IMR-90 (cell line): ENCODE measurements at regions not wholly inside any gene's neighbourhood (a gene's known extent, or its start where the extent isn't known, plus 50 kb on each side); places are given as distances from the start of the nearest gene placed in this dataset.
A peak's percentile ranks its signal among the peaks of the same experiment; 100 is the strongest.

Experiments used
- ATAC-seq: fragments of 200-7000 bp; cut with Tn5 transposase; 2 replicates; pipeline ENCODE4 v1.9.1; 2020; ENCODE audit warnings: low read depth, mild to moderate bottlenecking, moderate library complexity
- BruUV-seq: library from RNA; stranded (reverse); fragments of 400-500 nt; replicated peaks from 2 replicates; lab custom pipeline; 2021; lab: Mats Ljungman, UMichigan
- CTCF ChIA-PET: fragments of 300-600 bp; formaldehyde crosslinking; extraction: SDS; loops from one replicate; lab custom pipeline; 2021; ENCODE audit warnings: antibody characterized with exemption; lab: Yijun Ruan, JAX
- POLR2A ChIA-PET: fragments of 300-600 bp; sonication (Branson Sonifier 250); formaldehyde crosslinking; loops from one replicate; lab custom pipeline; 2022; ENCODE audit warnings: antibody characterized with exemption; ENCODE audit not compliant: unreplicated experiment; lab: Charles Lee
- DNase-seq: peaks from one replicate; pipeline ENCODE4 v3.0.0; 2013
- H2AFZ ChIP-seq: replicated peaks from 2 replicates; pipeline ENCODE3; 2013; ENCODE audit warnings: low read length, mild to moderate bottlenecking; ENCODE audit not compliant: poor library complexity
- H2AK5ac ChIP-seq: 2 replicates; pipeline ENCODE4 v1.6.1; 2013; ENCODE audit warnings: low read depth, low read length, inconsistent platforms
- H2AK9ac ChIP-seq: replicated peaks from 2 replicates; pipeline ENCODE3; 2013; ENCODE audit warnings: mild to moderate bottlenecking, low read depth, low read length, moderate library complexity; ENCODE audit not compliant: poor library complexity
- H2BK120ac ChIP-seq: 2 replicates; pipeline ENCODE4 v1.6.1; 2013; ENCODE audit warnings: low read depth, low read length, inconsistent platforms
- H2BK15ac ChIP-seq: 3 replicates; pipeline ENCODE4 v1.6.1; 2013; ENCODE audit warnings: low read depth, low read length, inconsistent platforms
- H2BK20ac ChIP-seq: 2 replicates; pipeline ENCODE4 v1.6.1; 2013; ENCODE audit warnings: low read depth, mild to moderate bottlenecking, inconsistent platforms, low read length, moderate library complexity
- H2BK5ac ChIP-seq: 2 replicates; pipeline ENCODE4 v1.6.1; 2013; ENCODE audit warnings: mild to moderate bottlenecking, low read depth, low read length, inconsistent platforms; ENCODE audit not compliant: poor library complexity, severe bottlenecking
- H3K14ac ChIP-seq: replicated peaks from 2 replicates; pipeline ENCODE4 v1.6.1; 2013; ENCODE audit warnings: low read depth, low read length, inconsistent platforms
- H3K18ac ChIP-seq: 2 replicates; pipeline ENCODE4 v1.6.1; 2013; ENCODE audit warnings: low read depth, low read length, control low read depth
- H3K23ac ChIP-seq: 2 replicates; pipeline ENCODE4 v1.6.1; 2013; ENCODE audit warnings: low read depth, low read length, inconsistent platforms
- H3K27ac ChIP-seq: 2 replicates; pipeline ENCODE4 v1.5.1; 2013; ENCODE audit warnings: mild to moderate bottlenecking, control low read depth, low read length; ENCODE audit not compliant: insufficient read depth
- H3K27me3 ChIP-seq: 2 replicates; pipeline ENCODE4 v1.6.1; 2013; ENCODE audit warnings: low read length; ENCODE audit not compliant: control insufficient read depth, insufficient read depth
- H3K36me3 ChIP-seq: 2 replicates; pipeline ENCODE4 v1.6.1; 2013; ENCODE audit warnings: low read length, mixed read lengths; ENCODE audit not compliant: control insufficient read depth, insufficient read depth
- H3K4ac ChIP-seq: 2 replicates; pipeline ENCODE4 v1.6.1; 2013; ENCODE audit warnings: low read depth, low read length, inconsistent platforms
- H3K4me1 ChIP-seq: 2 replicates; pipeline ENCODE4 v1.6.1; 2013; ENCODE audit warnings: low read length, mixed read lengths; ENCODE audit not compliant: control insufficient read depth, insufficient read depth
- H3K4me2 ChIP-seq: 2 replicates; pipeline ENCODE4 v1.6.1; 2013; ENCODE audit warnings: low read depth, mild to moderate bottlenecking, control low read depth, low read length, moderate library complexity
- H3K4me3 ChIP-seq: 2 replicates; pipeline ENCODE4 v1.5.1; 2013; ENCODE audit warnings: low read depth, mild to moderate bottlenecking, control low read depth, low read length, moderate library complexity; ENCODE audit not compliant: insufficient read depth
- H3K56ac ChIP-seq: 2 replicates; pipeline ENCODE4 v1.6.1; 2013; ENCODE audit warnings: low read length, inconsistent platforms; ENCODE audit not compliant: insufficient read depth; ENCODE audit errors: extremely low read depth
- H3K79me1 ChIP-seq, 2 experiments: 2 replicates each; pipeline ENCODE4 v1.6.1; 2013; ENCODE audit warnings: low read length in 2 of 2, inconsistent platforms in 1 of 2, low read depth in 1 of 2
- H3K9ac ChIP-seq: 2 replicates; pipeline ENCODE4 v1.6.1; 2013; ENCODE audit warnings: low read depth, low read length, control low read depth
- H3K9me1 ChIP-seq: 2 replicates; pipeline ENCODE4 v1.6.1; 2013; ENCODE audit warnings: low read length, inconsistent platforms; ENCODE audit not compliant: insufficient read depth
- H3K9me3 ChIP-seq: 2 replicates; pipeline ENCODE4 v1.6.1; 2013; ENCODE audit warnings: low read length; ENCODE audit not compliant: control insufficient read depth, insufficient read depth
- H4K20me1 ChIP-seq: 2 replicates; pipeline ENCODE4 v1.6.1; 2013; ENCODE audit warnings: low read length, inconsistent platforms; ENCODE audit not compliant: insufficient read depth
- H4K5ac ChIP-seq: 2 replicates; pipeline ENCODE4 v1.6.1; 2013; ENCODE audit warnings: mild to moderate bottlenecking, low read depth, low read length, control low read depth
- H4K8ac ChIP-seq, 2 experiments: 2 replicates each; pipeline ENCODE4 v1.6.1; 2013; ENCODE audit warnings: low read depth in 2 of 2, low read length in 2 of 2, control low read depth in 1 of 2, inconsistent platforms in 1 of 2
- H4K91ac ChIP-seq: 2 replicates; pipeline ENCODE4 v1.6.1; 2013; ENCODE audit warnings: low read depth, low read length, inconsistent platforms; ENCODE audit not compliant: insufficient read depth
- BHLHE40 ChIP-seq: fragments of 150-350 bp; IDR thresholded peaks from 2 replicates; pipeline ENCODE4 v1.6.1; 2016; ENCODE audit warnings: mild to moderate bottlenecking, low read depth, low read length
- CEBPB ChIP-seq: IDR thresholded peaks from 2 replicates; pipeline ENCODE4 v1.6.1; 2012; ENCODE audit warnings: low read depth, low read length, improper control_type of control experiment
- CHD1 ChIP-seq: IDR thresholded peaks from 2 replicates; pipeline ENCODE4 v1.6.1; 2012; ENCODE audit warnings: low read depth, low read length, improper control_type of control experiment
- CTCF ChIP-seq: conservative IDR thresholded peaks from 2 replicates; pipeline ENCODE4 v1.5.1; 2012; ENCODE audit warnings: mild to moderate bottlenecking, low read depth, low read length, improper control_type of control experiment
- ELK1 ChIP-seq: fragments of 150-350 bp; IDR thresholded peaks from 2 replicates; pipeline ENCODE4 v1.6.1; 2016; ENCODE audit warnings: low read depth, mild to moderate bottlenecking, low read length, moderate library complexity, borderline replicate concordance
- FOS ChIP-seq: fragments of 150-350 bp; IDR thresholded peaks from 2 replicates; pipeline ENCODE4 v1.6.1; 2016; ENCODE audit warnings: low read depth, low read length
- MAFK ChIP-seq: IDR thresholded peaks from 2 replicates; pipeline ENCODE4 v1.6.1; 2012; ENCODE audit warnings: low read depth, low read length, improper control_type of control experiment
- MXI1 ChIP-seq: IDR thresholded peaks from 2 replicates; pipeline ENCODE4 v1.6.1; 2012; ENCODE audit warnings: low read depth, mild to moderate bottlenecking, low read length, moderate library complexity, borderline replicate concordance
- NFE2L2 ChIP-seq: fragments of 150-350 bp; IDR thresholded peaks from 2 replicates; pipeline ENCODE4 v1.6.1; 2016; ENCODE audit warnings: low read depth, mild to moderate bottlenecking, low read length
- POLR2A ChIP-seq: IDR thresholded peaks from 2 replicates; pipeline ENCODE4 v1.6.1; 2012; ENCODE audit warnings: mild to moderate bottlenecking, low read depth, low read length
- RAD21 ChIP-seq: IDR thresholded peaks from 2 replicates; pipeline ENCODE4 v1.6.1; 2012; ENCODE audit warnings: low read length, improper control_type of control experiment
- RCOR1 ChIP-seq: IDR thresholded peaks from 2 replicates; pipeline ENCODE4 v1.6.1; 2012; ENCODE audit warnings: mild to moderate bottlenecking, low read length, improper control_type of control experiment; ENCODE audit not compliant: insufficient replicate concordance
- RFX5 ChIP-seq: IDR thresholded peaks from 2 replicates; pipeline ENCODE4 v1.8.0; 2012; ENCODE audit warnings: low read depth, mild to moderate bottlenecking, low read length, moderate library complexity
- SMC3 ChIP-seq: fragments of 150-350 bp; IDR thresholded peaks from 2 replicates; pipeline ENCODE4 v1.6.1; 2016; ENCODE audit warnings: low read depth, mild to moderate bottlenecking, antibody characterized with exemption, low read length, moderate library complexity
- USF2 ChIP-seq: fragments of 150-350 bp; IDR thresholded peaks from 2 replicates; pipeline ENCODE4 v1.6.1; 2017; ENCODE audit warnings: mild to moderate bottlenecking, antibody characterized with exemption, low read length, low read depth
- WGBS, 2 experiments: methylation state at CpG; one replicate each; pipeline versions ENCODE4 v1.1.5 to v1.1.7; 2013; ENCODE audit warnings: missing lambda C conversion rate in 2 of 2; ENCODE audit not compliant: insufficient read length in 1 of 2; ENCODE audit errors: extremely low coverage in 2 of 2; 5-methylcytosine and 5-hydroxymethylcytosine counted together
- dilution Hi-C: fragments of 300-500 bp; cut with HindIII; formaldehyde crosslinking; loops from one replicate; pipeline ENCODE4 v1.14.3; 2018; ENCODE audit warnings: low sequenced_read_pairs; ENCODE audit not compliant: unreplicated experiment
- in situ Hi-C: fragments of 300-500 bp; cut with MboI; formaldehyde crosslinking; loops from 3 replicates; pipeline ENCODE4 v1.14.3; 2019; ENCODE audit warnings: low sequenced_read_pairs, inconsistent platforms, mixed read lengths
- intact Hi-C: fragments of 100-400 bp; cut with micrococcal nuclease; formaldehyde crosslinking; loops from 2 replicates; pipeline ENCODE4 v1.10.0; 2022

- 58 to 100% methylated on average over 1 to 3 of the region's 12 CpGs for WGBS, 2 experiments
- Histone ChIP-seq H2BK20ac (no peak overlapping the region; the same call in 1 of the 2 replicates), H4K8ac (no peak overlapping the region), H2AK5ac (peak overlapping the region; percentile 70; the same call in 1 of the 2 replicates), H3K4me3 (no peak overlapping the region), H3K27me3 (peaks cover 6% of the 10 kb centered on the region), H4K5ac (no peak overlapping the region), H3K4ac (peak overlapping the region; percentile 35; the same call in 1 of the 2 replicates), H2AK9ac (no peak overlapping the region), H4K20me1 (no peaks in the 10 kb centered on the region), H3K9me1 (peaks cover 10% of the 10 kb centered on the region), H3K14ac (no peak overlapping the region), H3K36me3 (no peaks in the 10 kb centered on the region), H4K91ac (no peak overlapping the region), H2BK120ac (no peak overlapping the region), H2BK15ac (0 out of 3 replicates have a peak overlapping the region, but pooled peaks have one; percentile 49), H2BK5ac (no peak overlapping the region), H3K4me1 (peaks cover 12% of the 10 kb centered on the region), H3K27ac (no peak overlapping the region), H3K4me2 (no peak overlapping the region), H3K9me3 (no peaks in the 10 kb centered on the region), H3K79me1 (no peaks in the 10 kb centered on the region), H3K9ac (no peak overlapping the region), H3K18ac (no peak overlapping the region), H3K56ac (no peak overlapping the region), H3K23ac (no peak overlapping the region), H2AFZ (peak overlapping the region; percentile 3)
- ChIA-PET POLR2A (no interaction called here), CTCF (interaction anchor here (0.6 to 1.5 kb wide), 7 partner anchors 16 to 890 kb away, joined by 3 to 7 read pairs (median 4); no protein-coding TSS in a partner anchor)
- dilution Hi-C loops: no loop called here
- in situ Hi-C loops: no loop called here
- intact Hi-C loops: loop anchor here (1.0 to 5.0 kb wide), 3 partner anchors 53 to 218 kb away; no protein-coding TSS in a partner anchor
- BruUV-seq: no TSS peak
- 0 out of 2 replicates have a peak, but pooled peaks have one; percentile 25 for ATAC-seq
- peak; percentile 18 for DNase-seq
- TF ChIP-seq SMC3 (peak; percentile 70), BHLHE40 (no peak), ELK1 (no peak), RFX5 (no peak), USF2 (no peak), POLR2A (no peak), CEBPB (no peak), RAD21 (peak; percentile 85), CTCF (peak; percentile 75), NFE2L2 (no peak), RCOR1 (no peak), FOS (no peak), CHD1 (no peak), MAFK (no peak), MXI1 (no peak)
Observed at GRCh38 chr1:20430355-20431175, 55.4 kb downstream of the CAMK2N1 start.
